HG02973 (cell line): ENCODE measurements at regions not wholly inside any gene's neighbourhood (a gene's known extent, or its start where the extent isn't known, plus 50 kb on each side); places are given as distances from the start of the nearest gene placed in this dataset.

Experiments used
- ATAC-seq: cut with Tn5 transposase; IDR thresholded peaks from one replicate; pipeline ENCODE4 v1.9.1; 2021; ENCODE audit warnings: moderate library complexity; ENCODE audit not compliant: unreplicated experiment

GRCh38 chr5:166486348-166486747 is 1805.1 kb upstream of the WWC1 start:
- ATAC-seq = no peak

GRCh38 chr5:166488560-166488959 is 1802.9 kb upstream of the WWC1 start:
- ATAC-seq = no peak

- ATAC-seq = no peak
These were observed 1798.4 kb upstream of the WWC1 start for GRCh38 chr5:166493040-166493439.

- ATAC-seq = no peak
These were observed 1797.8 kb upstream of the WWC1 start for GRCh38 chr5:166493612-166494011.

GRCh38 chr5:166497496-166498104 is 1793.8 kb upstream of the WWC1 start:
- ATAC-seq = no peak

- no peak for ATAC-seq
These were observed 1791.8 kb upstream of the WWC1 start for GRCh38 chr5:166499447-166500240.

- no peak for ATAC-seq
These were observed 1787.9 kb upstream of the WWC1 start for GRCh38 chr5:166503506-166503905.

GRCh38 chr5:166505067-166505466 is 1786.4 kb upstream of the WWC1 start:
- ATAC-seq = no peak

GRCh38 chr5:166505544-166505943 is 1785.9 kb upstream of the WWC1 start:
- no peak for ATAC-seq

- no peak for ATAC-seq
These were observed 1783.5 kb upstream of the WWC1 start for GRCh38 chr5:166507810-166508425.

- ATAC-seq = no peak
These were observed 1782.4 kb upstream of the WWC1 start for GRCh38 chr5:166509085-166509484.

- no peak for ATAC-seq
These were observed 1773.5 kb upstream of the WWC1 start for GRCh38 chr5:166517976-166518375.

GRCh38 chr5:166523206-166523605 is 1768.2 kb upstream of the WWC1 start:
- no peak for ATAC-seq

- no peak for ATAC-seq
These were observed 1762.2 kb upstream of the WWC1 start for GRCh38 chr5:166529200-166529599.

GRCh38 chr5:166532456-166533220 is 1758.8 kb upstream of the WWC1 start:
- ATAC-seq = no peak

GRCh38 chr5:166535641-166536040 is 1755.8 kb upstream of the WWC1 start:
- no peak for ATAC-seq

- ATAC-seq = no peak
These were observed 1751.3 kb upstream of the WWC1 start for GRCh38 chr5:166540156-166540555.

- ATAC-seq = no peak
These were observed 1740.1 kb upstream of the WWC1 start for GRCh38 chr5:166551384-166551783.

GRCh38 chr5:166553778-166554177 is 1737.7 kb upstream of the WWC1 start:
- no peak for ATAC-seq

- no peak for ATAC-seq
These were observed 1729.7 kb upstream of the WWC1 start for GRCh38 chr5:166561759-166562158.

GRCh38 chr5:166562246-166562645 is 1729.2 kb upstream of the WWC1 start:
- ATAC-seq = no peak
